ENCODE measurements at regions not wholly inside any gene's neighbourhood (a gene's known extent, or its start where the extent isn't known, plus 50 kb on each side); places are given as distances from the start of the nearest gene placed in this dataset.
"Not testable (repeated sequence)": the region's sequence is repeated elsewhere in the genome, so short reads cannot be mapped to it uniquely, and the experiment has no call there.

DNA sequence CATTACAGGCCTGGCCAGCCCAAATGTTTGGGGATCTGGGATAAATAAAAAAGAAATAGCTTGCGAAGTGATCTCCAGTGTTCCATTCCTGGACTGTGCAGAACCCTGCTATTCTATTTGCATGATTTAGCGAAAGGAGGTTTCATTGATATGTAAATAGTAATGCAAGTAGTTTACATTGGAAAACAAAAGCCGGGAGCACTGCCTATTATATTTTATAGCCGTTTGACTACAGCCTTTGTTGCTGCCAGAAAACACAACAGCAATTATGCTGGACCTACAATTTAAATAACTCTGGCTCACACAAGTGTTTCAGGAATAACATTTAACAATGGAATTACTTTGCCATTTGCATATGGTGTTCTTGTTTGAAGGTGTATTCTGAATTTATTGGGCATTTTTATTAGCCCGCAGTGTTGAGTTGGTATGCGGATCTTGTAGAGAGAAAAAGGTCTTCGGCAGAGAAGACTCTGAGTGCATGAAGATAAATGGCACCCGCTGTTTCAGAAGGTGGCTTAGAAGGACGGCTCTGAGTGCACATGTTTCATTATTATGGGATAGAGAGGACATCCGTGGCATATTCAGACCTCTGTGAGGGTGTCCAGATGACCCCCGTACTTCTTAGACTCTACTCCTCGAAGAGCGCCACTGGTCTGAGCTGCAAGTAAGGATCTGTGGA is 315.0 kb downstream of the BRD1 start (continued):
- no peak for TF ChIP-seq ZNF462 (CRISPR knock-in tag; IDR thresholded peaks at IDR 0.05)
- TF ChIP-seq REST (IDR thresholded peaks at IDR 0.05; ENCODE audit: unreplicated experiment) = no peak
- no peak for TF ChIP-seq POLR2AphosphoS5 (IDR thresholded peaks at IDR 0.05; ENCODE audit: low read depth)

- not testable (repeated sequence) for ATAC-seq; H3K36me3 Mint-ChIP-seq (ENCODE audit: low read depth); H3K4me3 ChIP-seq; H3K27ac ChIP-seq (ENCODE audit: low read depth); H3K27me3 ChIP-seq (ENCODE audit: insufficient read depth); H3K9me2 ChIP-seq (ENCODE audit: insufficient read depth); H4K20me1 ChIP-seq (replicated peaks; ENCODE audit: insufficient read depth); H3K4me3 Mint-ChIP-seq; H3F3A ChIP-seq (replicated peaks; ENCODE audit: low read depth); H3K27ac Mint-ChIP-seq; H3K36me3 ChIP-seq (ENCODE audit: insufficient read depth); H3K4me2 ChIP-seq; H2AFZ ChIP-seq; H3K79me2 ChIP-seq (replicated peaks; ENCODE audit: insufficient read depth); DNase-seq (ENCODE audit: low spot score); H3K27me3 Mint-ChIP-seq (ENCODE audit: insufficient read depth, low read depth, poor library complexity); H3K4me1 ChIP-seq (ENCODE audit: insufficient read depth)
- H3K4me1 Mint-ChIP-seq = peaks cover 30% of the 10 kb centered on the region
- peaks cover 17% of the 10 kb centered on the region for H3K9me3 Mint-ChIP-seq
Observed at GRCh38 chr22:49511393-49512189, 316.1 kb downstream of the BRD1 start.

All from GM23338 (cell line).